Endothelial cell of umbilical vein (primary cell): ENCODE measurements at regions not wholly inside any gene's neighbourhood (a gene's known extent, or its start where the extent isn't known, plus 50 kb on each side); places are given as distances from the start of the nearest gene placed in this dataset.

Source experiments
- BruUV-seq: library from RNA; stranded (reverse); fragments of 400-500 nt; replicated peaks from 2 replicates; lab custom pipeline; 2021; lab: Mats Ljungman, UMichigan
- CTCF ChIA-PET: fragments of 300-600, 350-600 bp; sonication (Branson Sonifier 250); formaldehyde crosslinking; loops from one replicate; lab custom pipeline; 2021; ENCODE audit warnings: antibody characterized with exemption, inconsistent platforms; lab: Charles Lee
- POLR2A ChIA-PET: fragments of 300-600, 350-600 bp; sonication (Branson Sonifier 250); formaldehyde crosslinking; loops from one replicate; lab custom pipeline; 2021; ENCODE audit warnings: antibody characterized with exemption, inconsistent platforms; lab: Charles Lee
- DNase-seq: peaks from one replicate; pipeline ENCODE4 v3.0.0-alpha.2; 2011; ENCODE audit warnings: low read depth, low spot score
- FAIRE-seq: peaks from 2 replicates; lab custom pipeline; 2011; peaks lifted over from hg19 to GRCh38; lab: Jason Lieb, UNC
- H2AFZ ChIP-seq: 2 replicates; pipeline ENCODE4 v1.6.0; 2012; ENCODE audit warnings: low read depth, low read length, control low read depth, inconsistent platforms
- H3K27ac ChIP-seq: 2 replicates; pipeline ENCODE4 v1.5.1; 2011; ENCODE audit warnings: low read depth, mild to moderate bottlenecking, control low read depth, low read length, moderate library complexity; ENCODE audit not compliant: insufficient read depth
- H3K27me3 ChIP-seq, 2 experiments: 2 replicates each; pipeline versions ENCODE4 v1.6.0 to v1.6.1; 2011; ENCODE audit warnings: low read length in 2 of 2, mixed read lengths in 1 of 2; ENCODE audit not compliant: control insufficient read depth in 2 of 2, insufficient read depth in 2 of 2
- H3K36me3 ChIP-seq, 2 experiments: 2 replicates in 1 of 2; 3 replicates in 1 of 2; pipeline ENCODE4 v1.5.1; 2011; ENCODE audit warnings: low read length in 2 of 2, mild to moderate bottlenecking in 1 of 2, moderate library complexity in 1 of 2; ENCODE audit not compliant: control insufficient read depth in 2 of 2, insufficient read depth in 2 of 2; ENCODE audit errors: extremely low read depth in 1 of 2
- H3K4me1 ChIP-seq: 3 replicates; pipeline ENCODE4 v1.5.1; 2011; ENCODE audit warnings: mild to moderate bottlenecking, low read length; ENCODE audit not compliant: control insufficient read depth, insufficient read depth; ENCODE audit errors: extremely low read depth
- H3K4me2 ChIP-seq: 2 replicates; pipeline ENCODE4 v1.6.1; 2011; ENCODE audit warnings: low read length, control low read depth, mixed read lengths; ENCODE audit not compliant: insufficient read depth
- H3K4me3 ChIP-seq, 3 experiments: fragments of 200-600 bp in 1 of 3; sonication (generic), shearing (Covaris generic) in 1 of 3; replicated peaks in 1 of 3; 2 replicates each; pipeline ENCODE4 v1.5.1; 2011 to 2016; ENCODE audit warnings: control low read depth in 3 of 3, low read length in 3 of 3, mild to moderate bottlenecking in 2 of 3, inconsistent platforms in 1 of 3, low read depth in 1 of 3, moderate library complexity in 1 of 3; ENCODE audit not compliant: insufficient read depth in 1 of 3
- H3K79me2 ChIP-seq: 2 replicates; pipeline ENCODE4 v1.6.0; 2012; ENCODE audit warnings: low read length, inconsistent platforms; ENCODE audit not compliant: control insufficient read depth, insufficient read depth
- H3K9ac ChIP-seq: replicated peaks from 2 replicates; pipeline ENCODE3; 2011; ENCODE audit warnings: low read length, control low read depth; ENCODE audit not compliant: insufficient read depth; ENCODE audit errors: extremely low read depth
- H3K9me1 ChIP-seq: replicated peaks from 3 replicates; pipeline ENCODE4 v1.6.0; 2011; ENCODE audit warnings: mild to moderate bottlenecking, low read length; ENCODE audit not compliant: control insufficient read depth, insufficient read depth; ENCODE audit errors: extremely low read depth
- H3K9me3 ChIP-seq: replicated peaks from 2 replicates; pipeline ENCODE4 v1.5.1; 2012; ENCODE audit warnings: low read length, inconsistent platforms; ENCODE audit not compliant: control insufficient read depth, insufficient read depth
- H4K20me1 ChIP-seq: replicated peaks from 2 replicates; pipeline ENCODE3; 2011; ENCODE audit warnings: mild to moderate bottlenecking, low read length; ENCODE audit not compliant: control insufficient read depth, insufficient read depth; ENCODE audit errors: extremely low read depth
- CTCF ChIP-seq, 2 donors: IDR thresholded peaks; 1 replicate in 1 of 2; 2 replicates in 1 of 2; pipeline ENCODE4 v1.5.1; 2011; ENCODE audit warnings: low read length in 2 of 2, mild to moderate bottlenecking in 2 of 2, moderate library complexity in 2 of 2, control low read depth in 1 of 2, inconsistent platforms in 1 of 2, low read depth in 1 of 2; ENCODE audit not compliant: insufficient read depth in 1 of 2; ENCODE audit errors: extremely low read depth in 1 of 2
- EZH2 ChIP-seq: IDR thresholded peaks from 2 replicates; pipeline ENCODE4 v1.6.1; 2012; ENCODE audit warnings: borderline replicate concordance, low read depth, mild to moderate bottlenecking, moderate library complexity, low read length, inconsistent platforms; ENCODE audit not compliant: severe bottlenecking
- FOS ChIP-seq: IDR thresholded peaks from 2 replicates; pipeline ENCODE4 v1.6.1; 2011; ENCODE audit warnings: mild to moderate bottlenecking, low read length, moderate library complexity, borderline replicate concordance; ENCODE audit not compliant: insufficient read depth
- GATA2 ChIP-seq: IDR thresholded peaks from 2 replicates; pipeline ENCODE4 v1.7.0; 2011; ENCODE audit warnings: low read depth, mild to moderate bottlenecking, moderate library complexity, mixed read lengths, low read length; ENCODE audit not compliant: insufficient read length, insufficient read depth
- JUN ChIP-seq: IDR thresholded peaks from 2 replicates; pipeline ENCODE4 v1.6.1; 2011; ENCODE audit warnings: borderline replicate concordance, low read depth; ENCODE audit not compliant: insufficient read length, insufficient read depth
- MAX ChIP-seq: IDR thresholded peaks from 2 replicates; pipeline ENCODE4 v1.6.1; 2011; ENCODE audit not compliant: insufficient read depth, insufficient read length
- MYC ChIP-seq: IDR thresholded peaks from one replicate; pipeline ENCODE4 v1.6.1; 2011; ENCODE audit warnings: mild to moderate bottlenecking, low read depth, low read length
- POLR2A ChIP-seq: IDR thresholded peaks from 2 replicates; pipeline ENCODE4 v1.6.1; 2012; ENCODE audit warnings: low read depth, mild to moderate bottlenecking, control low read depth, low read length
- POLR2AphosphoS5 ChIP-seq: IDR thresholded peaks from 2 replicates; pipeline ENCODE4 v1.6.1; 2012; ENCODE audit warnings: low read depth, mild to moderate bottlenecking, control low read depth, low read length, moderate library complexity; ENCODE audit not compliant: insufficient read depth
- dilution Hi-C: fragments of 300-500 bp; cut with MboI; formaldehyde crosslinking; loops from one replicate; pipeline ENCODE4 v1.15.0; 2019; ENCODE audit warnings: low sequenced_read_pairs; ENCODE audit not compliant: extremely low pct_ligation_motif_present
- intact Hi-C: fragments of 100-400 bp; cut with micrococcal nuclease; formaldehyde crosslinking; loops from one replicate; pipeline ENCODE4 v1.10.0; 2022

- POLR2A ChIA-PET = no interaction called here
- H3K27ac ChIP-seq = no peak overlapping the region
- no peaks in the 10 kb centered on the region for H3K36me3 ChIP-seq
- no peak overlapping the region for H3K4me3 ChIP-seq
- dilution Hi-C loops (no loop called here), intact Hi-C loops (no loop called here)
- H2AFZ ChIP-seq = no peak overlapping the region
- FAIRE-seq (no peak), DNase-seq (no peak)
- no peak for TF ChIP-seq GATA2
- TF ChIP-seq FOS = no peak
- TF ChIP-seq POLR2A = no peak
- no peak for TF ChIP-seq JUN
- no peak for TF ChIP-seq EZH2
- no peak for TF ChIP-seq CTCF (IDR thresholded peaks at IDR 0.05; ENCODE audit: extremely low read depth in 1 of 2, insufficient read depth in 1 of 2, low read depth in 1 of 2, low read length in 2 of 2)
- no peak for TF ChIP-seq MYC
- no peak for TF ChIP-seq MAX
- no peak for TF ChIP-seq POLR2AphosphoS5
- H3K4me1 ChIP-seq = no peaks in the 10 kb centered on the region
- CTCF ChIA-PET = no interaction called here
- no peak overlapping the region for H3K9ac ChIP-seq
- no peaks in the 10 kb centered on the region for H4K20me1 ChIP-seq
- no peaks in the 10 kb centered on the region for H3K79me2 ChIP-seq
- H3K4me2 ChIP-seq = no peak overlapping the region
- no peaks in the 10 kb centered on the region for H3K27me3 ChIP-seq
- no peaks in the 10 kb centered on the region for H3K9me1 ChIP-seq
- BruUV-seq = no TSS peak
- no peaks in the 10 kb centered on the region for H3K9me3 ChIP-seq
These were observed 536.9 kb downstream of the RAPGEF2 start for GRCh38 chr4:159639671-159640323.
